ENCODE measurements at regions not wholly inside any gene's neighbourhood (a gene's known extent, or its start where the extent isn't known, plus 50 kb on each side); places are given as distances from the start of the nearest gene placed in this dataset.

- TF ChIP-seq, protein P1, sequence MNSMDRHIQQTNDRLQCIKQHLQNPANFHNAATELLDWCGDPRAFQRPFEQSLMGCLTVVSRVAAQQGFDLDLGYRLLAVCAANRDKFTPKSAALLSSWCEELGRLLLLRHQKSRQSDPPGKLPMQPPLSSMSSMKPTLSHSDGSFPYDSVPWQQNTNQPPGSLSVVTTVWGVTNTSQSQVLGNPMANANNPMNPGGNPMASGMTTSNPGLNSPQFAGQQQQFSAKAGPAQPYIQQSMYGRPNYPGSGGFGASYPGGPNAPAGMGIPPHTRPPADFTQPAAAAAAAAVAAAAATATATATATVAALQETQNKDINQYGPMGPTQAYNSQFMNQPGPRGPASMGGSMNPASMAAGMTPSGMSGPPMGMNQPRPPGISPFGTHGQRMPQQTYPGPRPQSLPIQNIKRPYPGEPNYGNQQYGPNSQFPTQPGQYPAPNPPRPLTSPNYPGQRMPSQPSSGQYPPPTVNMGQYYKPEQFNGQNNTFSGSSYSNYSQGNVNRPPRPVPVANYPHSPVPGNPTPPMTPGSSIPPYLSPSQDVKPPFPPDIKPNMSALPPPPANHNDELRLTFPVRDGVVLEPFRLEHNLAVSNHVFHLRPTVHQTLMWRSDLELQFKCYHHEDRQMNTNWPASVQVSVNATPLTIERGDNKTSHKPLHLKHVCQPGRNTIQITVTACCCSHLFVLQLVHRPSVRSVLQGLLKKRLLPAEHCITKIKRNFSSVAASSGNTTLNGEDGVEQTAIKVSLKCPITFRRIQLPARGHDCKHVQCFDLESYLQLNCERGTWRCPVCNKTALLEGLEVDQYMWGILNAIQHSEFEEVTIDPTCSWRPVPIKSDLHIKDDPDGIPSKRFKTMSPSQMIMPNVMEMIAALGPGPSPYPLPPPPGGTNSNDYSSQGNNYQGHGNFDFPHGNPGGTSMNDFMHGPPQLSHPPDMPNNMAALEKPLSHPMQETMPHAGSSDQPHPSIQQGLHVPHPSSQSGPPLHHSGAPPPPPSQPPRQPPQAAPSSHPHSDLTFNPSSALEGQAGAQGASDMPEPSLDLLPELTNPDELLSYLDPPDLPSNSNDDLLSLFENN (IDR thresholded peaks at IDR 0.05; ENCODE audit: low read depth in 2 of 2, low read length in 2 of 2) = no peak
- TF ChIP-seq, protein P2, sequence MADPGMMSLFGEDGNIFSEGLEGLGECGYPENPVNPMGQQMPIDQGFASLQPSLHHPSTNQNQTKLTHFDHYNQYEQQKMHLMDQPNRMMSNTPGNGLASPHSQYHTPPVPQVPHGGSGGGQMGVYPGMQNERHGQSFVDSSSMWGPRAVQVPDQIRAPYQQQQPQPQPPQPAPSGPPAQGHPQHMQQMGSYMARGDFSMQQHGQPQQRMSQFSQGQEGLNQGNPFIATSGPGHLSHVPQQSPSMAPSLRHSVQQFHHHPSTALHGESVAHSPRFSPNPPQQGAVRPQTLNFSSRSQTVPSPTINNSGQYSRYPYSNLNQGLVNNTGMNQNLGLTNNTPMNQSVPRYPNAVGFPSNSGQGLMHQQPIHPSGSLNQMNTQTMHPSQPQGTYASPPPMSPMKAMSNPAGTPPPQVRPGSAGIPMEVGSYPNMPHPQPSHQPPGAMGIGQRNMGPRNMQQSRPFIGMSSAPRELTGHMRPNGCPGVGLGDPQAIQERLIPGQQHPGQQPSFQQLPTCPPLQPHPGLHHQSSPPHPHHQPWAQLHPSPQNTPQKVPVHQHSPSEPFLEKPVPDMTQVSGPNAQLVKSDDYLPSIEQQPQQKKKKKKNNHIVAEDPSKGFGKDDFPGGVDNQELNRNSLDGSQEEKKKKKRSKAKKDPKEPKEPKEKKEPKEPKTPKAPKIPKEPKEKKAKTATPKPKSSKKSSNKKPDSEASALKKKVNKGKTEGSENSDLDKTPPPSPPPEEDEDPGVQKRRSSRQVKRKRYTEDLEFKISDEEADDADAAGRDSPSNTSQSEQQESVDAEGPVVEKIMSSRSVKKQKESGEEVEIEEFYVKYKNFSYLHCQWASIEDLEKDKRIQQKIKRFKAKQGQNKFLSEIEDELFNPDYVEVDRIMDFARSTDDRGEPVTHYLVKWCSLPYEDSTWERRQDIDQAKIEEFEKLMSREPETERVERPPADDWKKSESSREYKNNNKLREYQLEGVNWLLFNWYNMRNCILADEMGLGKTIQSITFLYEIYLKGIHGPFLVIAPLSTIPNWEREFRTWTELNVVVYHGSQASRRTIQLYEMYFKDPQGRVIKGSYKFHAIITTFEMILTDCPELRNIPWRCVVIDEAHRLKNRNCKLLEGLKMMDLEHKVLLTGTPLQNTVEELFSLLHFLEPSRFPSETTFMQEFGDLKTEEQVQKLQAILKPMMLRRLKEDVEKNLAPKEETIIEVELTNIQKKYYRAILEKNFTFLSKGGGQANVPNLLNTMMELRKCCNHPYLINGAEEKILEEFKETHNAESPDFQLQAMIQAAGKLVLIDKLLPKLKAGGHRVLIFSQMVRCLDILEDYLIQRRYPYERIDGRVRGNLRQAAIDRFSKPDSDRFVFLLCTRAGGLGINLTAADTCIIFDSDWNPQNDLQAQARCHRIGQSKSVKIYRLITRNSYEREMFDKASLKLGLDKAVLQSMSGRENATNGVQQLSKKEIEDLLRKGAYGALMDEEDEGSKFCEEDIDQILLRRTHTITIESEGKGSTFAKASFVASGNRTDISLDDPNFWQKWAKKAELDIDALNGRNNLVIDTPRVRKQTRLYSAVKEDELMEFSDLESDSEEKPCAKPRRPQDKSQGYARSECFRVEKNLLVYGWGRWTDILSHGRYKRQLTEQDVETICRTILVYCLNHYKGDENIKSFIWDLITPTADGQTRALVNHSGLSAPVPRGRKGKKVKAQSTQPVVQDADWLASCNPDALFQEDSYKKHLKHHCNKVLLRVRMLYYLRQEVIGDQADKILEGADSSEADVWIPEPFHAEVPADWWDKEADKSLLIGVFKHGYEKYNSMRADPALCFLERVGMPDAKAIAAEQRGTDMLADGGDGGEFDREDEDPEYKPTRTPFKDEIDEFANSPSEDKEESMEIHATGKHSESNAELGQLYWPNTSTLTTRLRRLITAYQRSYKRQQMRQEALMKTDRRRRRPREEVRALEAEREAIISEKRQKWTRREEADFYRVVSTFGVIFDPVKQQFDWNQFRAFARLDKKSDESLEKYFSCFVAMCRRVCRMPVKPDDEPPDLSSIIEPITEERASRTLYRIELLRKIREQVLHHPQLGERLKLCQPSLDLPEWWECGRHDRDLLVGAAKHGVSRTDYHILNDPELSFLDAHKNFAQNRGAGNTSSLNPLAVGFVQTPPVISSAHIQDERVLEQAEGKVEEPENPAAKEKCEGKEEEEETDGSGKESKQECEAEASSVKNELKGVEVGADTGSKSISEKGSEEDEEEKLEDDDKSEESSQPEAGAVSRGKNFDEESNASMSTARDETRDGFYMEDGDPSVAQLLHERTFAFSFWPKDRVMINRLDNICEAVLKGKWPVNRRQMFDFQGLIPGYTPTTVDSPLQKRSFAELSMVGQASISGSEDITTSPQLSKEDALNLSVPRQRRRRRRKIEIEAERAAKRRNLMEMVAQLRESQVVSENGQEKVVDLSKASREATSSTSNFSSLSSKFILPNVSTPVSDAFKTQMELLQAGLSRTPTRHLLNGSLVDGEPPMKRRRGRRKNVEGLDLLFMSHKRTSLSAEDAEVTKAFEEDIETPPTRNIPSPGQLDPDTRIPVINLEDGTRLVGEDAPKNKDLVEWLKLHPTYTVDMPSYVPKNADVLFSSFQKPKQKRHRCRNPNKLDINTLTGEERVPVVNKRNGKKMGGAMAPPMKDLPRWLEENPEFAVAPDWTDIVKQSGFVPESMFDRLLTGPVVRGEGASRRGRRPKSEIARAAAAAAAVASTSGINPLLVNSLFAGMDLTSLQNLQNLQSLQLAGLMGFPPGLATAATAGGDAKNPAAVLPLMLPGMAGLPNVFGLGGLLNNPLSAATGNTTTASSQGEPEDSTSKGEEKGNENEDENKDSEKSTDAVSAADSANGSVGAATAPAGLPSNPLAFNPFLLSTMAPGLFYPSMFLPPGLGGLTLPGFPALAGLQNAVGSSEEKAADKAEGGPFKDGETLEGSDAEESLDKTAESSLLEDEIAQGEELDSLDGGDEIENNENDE (IDR thresholded peaks at IDR 0.05; ENCODE audit: low read depth, low read length) = no peak
- TF ChIP-seq DEAF1 (CRISPR knock-in tag; IDR thresholded peaks at IDR 0.05) = no peak
- TF ChIP-seq JUNB (CRISPR knock-in tag; conservative IDR thresholded peaks at IDR 0.05) = peak; percentile 66; the same call in 1 of the 2 replicates
- TF ChIP-seq NR2C1 (IDR thresholded peaks at IDR 0.05) = no peak
- 0 out of 2 replicates have a peak, but pooled peaks have one; percentile 25 for TF ChIP-seq NR2C1 (tag; IDR thresholded peaks at IDR 0.05)
Observed at GRCh38 chr1:235011599-235012435, 116.8 kb downstream of the TOMM20 start (continued).

Data from K562 (cell line).